ENCODE measurements at regions not wholly inside any gene's neighbourhood (a gene's known extent, or its start where the extent isn't known, plus 50 kb on each side); places are given as distances from the start of the nearest gene placed in this dataset.

- TF ChIP-seq SUZ12 (IDR thresholded peaks at IDR 0.05; ENCODE audit: extremely low read depth, insufficient read depth, insufficient read length) (no peak), YY1 (IDR thresholded peaks at IDR 0.05; ENCODE audit: insufficient read depth, insufficient read length) (no peak), ZNF274 (IDR thresholded peaks at IDR 0.05; ENCODE audit: low read depth, low read length) (no peak)
Measured at GRCh38 chr9:89864731-89865130, 259.9 kb downstream of the GADD45G start.
